Panc1 (cell line): ENCODE measurements at regions not wholly inside any gene's neighbourhood (a gene's known extent, or its start where the extent isn't known, plus 50 kb on each side); places are given as distances from the start of the nearest gene placed in this dataset.

ENCODE experiments used
- CTCF ChIP-seq: fragments of 450-650 bp; IDR thresholded peaks from 2 replicates; pipeline ENCODE4 v1.5.1; 2017; ENCODE audit warnings: mild to moderate bottlenecking
- POLR2AphosphoS5 ChIP-seq: IDR thresholded peaks from 2 replicates; pipeline ENCODE4 v1.6.1; 2012; ENCODE audit warnings: mild to moderate bottlenecking, low read depth, low read length, moderate library complexity
- REST ChIP-seq, 2 experiments: IDR thresholded peaks; 2 replicates each; pipeline ENCODE4 v1.6.1; 2011 to 2012; ENCODE audit warnings: low read depth in 2 of 2, control low read depth in 1 of 2, low read length in 1 of 2, mild to moderate bottlenecking in 1 of 2, moderate library complexity in 1 of 2; ENCODE audit not compliant: insufficient read depth in 1 of 2
- SIN3A ChIP-seq: IDR thresholded peaks from 2 replicates; pipeline ENCODE4 v1.6.1; 2012; ENCODE audit warnings: low read depth, mild to moderate bottlenecking, low read length, moderate library complexity, borderline replicate concordance; ENCODE audit not compliant: insufficient read depth

- TF ChIP-seq CTCF (no peak), REST (IDR thresholded peaks at IDR 0.05; ENCODE audit: insufficient read depth in 1 of 2, low read depth in 2 of 2, low read length in 1 of 2) (no peak), POLR2AphosphoS5 (no peak), SIN3A (no peak)
These were observed 518.3 kb upstream of the PIK3C3 start for GRCh38 chr18:41436772-41437171.
